ENCODE measurements at regions not wholly inside any gene's neighbourhood (a gene's known extent, or its start where the extent isn't known, plus 50 kb on each side); places are given as distances from the start of the nearest gene placed in this dataset.

- no peak for DNase-seq (ENCODE audit: low read depth)
- no peak overlapping the region for H3K4me3 ChIP-seq (ENCODE audit: low read depth, low read length)
- TF ChIP-seq CTCF (IDR thresholded peaks at IDR 0.05; ENCODE audit: low read depth, low read length, missing control alignments), result no peak
- in situ Hi-C loops (cut with HindIII; ENCODE audit: low sequenced_read_pairs), result loop anchor here (25.0 kb wide), 1 partner anchor 210 kb away; no protein-coding TSS in a partner anchor
Observed at GRCh38 chr7:121572615-121573014, 176.5 kb upstream of the FAM3C start.

GRCh38 chr7:121570365-121570764, 174.3 kb upstream of the FAM3C start:
- TF ChIP-seq CTCF (IDR thresholded peaks at IDR 0.05; ENCODE audit: low read depth, low read length, missing control alignments), result no peak
- in situ Hi-C loops (cut with HindIII; ENCODE audit: low sequenced_read_pairs), result loop anchor here (25.0 kb wide), 1 partner anchor 208 kb away; no protein-coding TSS in a partner anchor
- no peak overlapping the region for H3K4me3 ChIP-seq (ENCODE audit: low read depth, low read length)
- DNase-seq (ENCODE audit: low read depth), result no peak

- in situ Hi-C loops (cut with HindIII; ENCODE audit: low sequenced_read_pairs), result loop anchor here (25.0 kb wide), 1 partner anchor 201 kb away; no protein-coding TSS in a partner anchor
- H3K4me3 ChIP-seq (ENCODE audit: low read depth, low read length), result no peak overlapping the region
- peak; percentile 32 for TF ChIP-seq CTCF (IDR thresholded peaks at IDR 0.05; ENCODE audit: low read depth, low read length, missing control alignments)
- no peak for DNase-seq (ENCODE audit: low read depth)
Observed at GRCh38 chr7:121563177-121563576, 167.1 kb upstream of the FAM3C start.

- no peak for TF ChIP-seq CTCF (IDR thresholded peaks at IDR 0.05; ENCODE audit: low read depth, low read length, missing control alignments)
- in situ Hi-C loops (cut with HindIII; ENCODE audit: low sequenced_read_pairs), result loop anchor here (25.0 kb wide), 1 partner anchor 200 kb away; no protein-coding TSS in a partner anchor
- H3K4me3 ChIP-seq (ENCODE audit: low read depth, low read length), result no peak overlapping the region
- no peak for DNase-seq (ENCODE audit: low read depth)
Observed at GRCh38 chr7:121562259-121562658, 166.2 kb upstream of the FAM3C start.

- no peak for TF ChIP-seq CTCF (IDR thresholded peaks at IDR 0.05; ENCODE audit: low read depth, low read length, missing control alignments)
- no peak overlapping the region for H3K4me3 ChIP-seq (ENCODE audit: low read depth, low read length)
- in situ Hi-C loops (cut with HindIII; ENCODE audit: low sequenced_read_pairs), result loop anchor here (25.0 kb wide), 1 partner anchor 199 kb away; no protein-coding TSS in a partner anchor
- DNase-seq (ENCODE audit: low read depth), result no peak
Observed at GRCh38 chr7:121561717-121562116, 165.6 kb upstream of the FAM3C start.

- H3K4me3 ChIP-seq (ENCODE audit: low read depth, low read length), result no peak overlapping the region
- in situ Hi-C loops (cut with HindIII; ENCODE audit: low sequenced_read_pairs), result loop anchor here (25.0 kb wide), 1 partner anchor 198 kb away; no protein-coding TSS in a partner anchor
- TF ChIP-seq CTCF (IDR thresholded peaks at IDR 0.05; ENCODE audit: low read depth, low read length, missing control alignments), result no peak
- DNase-seq (ENCODE audit: low read depth), result no peak
Observed at GRCh38 chr7:121560267-121560990, 164.3 kb upstream of the FAM3C start.
